Kidney (tissue), 13 donors: ENCODE measurements at regions not wholly inside any gene's neighbourhood (a gene's known extent, or its start where the extent isn't known, plus 50 kb on each side); places are given as distances from the start of the nearest gene placed in this dataset.

Experiments
- DNase-seq, 5 donors: peaks; one replicate each; pipeline ENCODE4 v3.0.0-alpha.2; 2013 to 2020
- FAIRE-seq: peaks from 2 replicates; lab custom pipeline; 2012; peaks lifted over from hg19 to GRCh38; lab: Jason Lieb, UNC
- H3K27ac ChIP-seq, 2 donors: one replicate each; pipeline ENCODE4 v1.7.0; 2013; ENCODE audit warnings: low read depth in 2 of 2, low read length in 2 of 2, inconsistent platforms in 1 of 2
- H3K27me3 ChIP-seq: one replicate; pipeline ENCODE4 v1.7.1; 2013; ENCODE audit warnings: low read length, inconsistent platforms; ENCODE audit not compliant: control insufficient read depth, insufficient read depth
- H3K36me3 ChIP-seq, 3 donors: one replicate each; pipeline versions ENCODE4 v1.7.0 to v1.7.1; 2013; ENCODE audit warnings: low read length in 3 of 3, control low read depth in 1 of 3, inconsistent platforms in 1 of 3; ENCODE audit not compliant: insufficient read depth in 3 of 3, control insufficient read depth in 2 of 3
- H3K4me1 ChIP-seq, 3 donors: one replicate each; pipeline versions ENCODE4 v1.7.0 to v1.7.1; 2013; ENCODE audit warnings: low read length in 3 of 3, inconsistent platforms in 1 of 3, low read depth in 1 of 3; ENCODE audit not compliant: control insufficient read depth in 2 of 3, insufficient read depth in 2 of 3
- H3K4me3 ChIP-seq, 3 donors: one replicate each; pipeline versions ENCODE4 v1.7.0 to v1.8.1; 2013; ENCODE audit warnings: low read length in 3 of 3, control low read depth in 1 of 3, inconsistent platforms in 1 of 3
- H3K9ac ChIP-seq, 3 donors: one replicate each; pipeline versions ENCODE4 v1.7.0 to v1.7.1; 2013; ENCODE audit warnings: low read length in 3 of 3, control low read depth in 1 of 3, inconsistent platforms in 1 of 3
- H3K9me3 ChIP-seq, 3 donors: one replicate each; pipeline versions ENCODE4 v1.7.0 to v1.7.1; 2013; ENCODE audit warnings: low read length in 3 of 3, control low read depth in 1 of 3, inconsistent platforms in 1 of 3; ENCODE audit not compliant: control insufficient read depth in 2 of 3, insufficient read depth in 1 of 3
- intact Hi-C: fragments of 100-400 bp; cut with DNase I; formaldehyde crosslinking; loops from one replicate; pipeline ENCODE4 v1.11.1; 2022
- TF ChIP-seq, protein P1 (sequence below): IDR thresholded peaks from 3 replicates; pipeline ENCODE4 v1.5.1; 2012; ENCODE audit warnings: mild to moderate bottlenecking, moderate library complexity, borderline replicate concordance; ENCODE audit not compliant: insufficient read depth; ENCODE audit errors: extremely low read depth
- donor health status: control.
- donor health status: control.
- donor health status: control.
- donor health status: control.
- donor health status: control.
- donor health status: DM: yes; HTN: yes; CAD: no.
- donor health status: Normal renal cell carcinoma (clear cell type).

DNA sequence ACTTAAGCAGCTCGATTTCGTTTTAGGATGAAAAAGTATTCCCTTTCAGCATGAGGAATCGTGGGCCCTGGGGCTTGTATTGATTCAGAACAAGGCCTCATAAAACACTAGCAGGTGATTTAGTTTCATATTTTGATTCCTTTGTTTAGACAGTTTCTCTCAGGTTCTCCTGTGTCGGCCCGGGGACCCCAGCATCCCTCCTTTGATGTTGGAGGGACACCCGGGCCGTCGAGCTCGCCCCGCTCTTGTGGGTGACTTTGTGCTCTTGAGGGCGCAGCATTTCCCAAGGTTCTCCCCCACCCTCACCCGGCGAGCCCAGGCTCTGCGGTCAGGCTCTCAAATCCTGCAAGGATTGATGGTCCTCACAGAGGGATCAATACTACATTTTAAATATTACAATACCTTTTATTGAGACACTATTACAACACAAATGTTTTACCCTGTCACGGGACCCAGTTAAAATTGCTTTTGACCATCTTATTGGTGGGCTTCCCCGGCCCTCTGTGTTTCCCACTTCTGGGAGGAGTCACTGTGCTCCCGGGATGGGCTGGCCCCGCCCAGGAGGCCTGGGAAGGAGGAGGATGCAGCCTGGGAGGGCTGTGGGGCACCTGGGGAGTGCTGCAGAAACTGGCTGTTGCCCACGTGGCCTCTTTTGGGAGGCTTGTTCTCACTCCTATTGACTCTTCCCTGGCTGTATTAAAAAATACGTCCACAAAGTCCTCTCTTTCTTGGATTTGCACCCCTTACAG, 222.6 kb downstream of the INSIG2 start:
- DNase-seq = peak; percentile 20 to 74 (median 49)
- intact Hi-C loops = no loop called here
- no peaks in the 10 kb centered on the region for H3K4me1 ChIP-seq
- H3K9me3 ChIP-seq = no peaks in the 10 kb centered on the region
- no peaks in the 10 kb centered on the region for H3K36me3 ChIP-seq
- TF ChIP-seq, protein P1, sequence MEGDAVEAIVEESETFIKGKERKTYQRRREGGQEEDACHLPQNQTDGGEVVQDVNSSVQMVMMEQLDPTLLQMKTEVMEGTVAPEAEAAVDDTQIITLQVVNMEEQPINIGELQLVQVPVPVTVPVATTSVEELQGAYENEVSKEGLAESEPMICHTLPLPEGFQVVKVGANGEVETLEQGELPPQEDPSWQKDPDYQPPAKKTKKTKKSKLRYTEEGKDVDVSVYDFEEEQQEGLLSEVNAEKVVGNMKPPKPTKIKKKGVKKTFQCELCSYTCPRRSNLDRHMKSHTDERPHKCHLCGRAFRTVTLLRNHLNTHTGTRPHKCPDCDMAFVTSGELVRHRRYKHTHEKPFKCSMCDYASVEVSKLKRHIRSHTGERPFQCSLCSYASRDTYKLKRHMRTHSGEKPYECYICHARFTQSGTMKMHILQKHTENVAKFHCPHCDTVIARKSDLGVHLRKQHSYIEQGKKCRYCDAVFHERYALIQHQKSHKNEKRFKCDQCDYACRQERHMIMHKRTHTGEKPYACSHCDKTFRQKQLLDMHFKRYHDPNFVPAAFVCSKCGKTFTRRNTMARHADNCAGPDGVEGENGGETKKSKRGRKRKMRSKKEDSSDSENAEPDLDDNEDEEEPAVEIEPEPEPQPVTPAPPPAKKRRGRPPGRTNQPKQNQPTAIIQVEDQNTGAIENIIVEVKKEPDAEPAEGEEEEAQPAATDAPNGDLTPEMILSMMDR = no peak
- peak overlapping the region; percentile 42 to 66 (median 52) for H3K4me3 ChIP-seq
- H3K27ac ChIP-seq = no peak overlapping the region
- no peaks in the 10 kb centered on the region for H3K27me3 ChIP-seq
- no peak overlapping the region for H3K9ac ChIP-seq
- FAIRE-seq = no peak

DNA sequence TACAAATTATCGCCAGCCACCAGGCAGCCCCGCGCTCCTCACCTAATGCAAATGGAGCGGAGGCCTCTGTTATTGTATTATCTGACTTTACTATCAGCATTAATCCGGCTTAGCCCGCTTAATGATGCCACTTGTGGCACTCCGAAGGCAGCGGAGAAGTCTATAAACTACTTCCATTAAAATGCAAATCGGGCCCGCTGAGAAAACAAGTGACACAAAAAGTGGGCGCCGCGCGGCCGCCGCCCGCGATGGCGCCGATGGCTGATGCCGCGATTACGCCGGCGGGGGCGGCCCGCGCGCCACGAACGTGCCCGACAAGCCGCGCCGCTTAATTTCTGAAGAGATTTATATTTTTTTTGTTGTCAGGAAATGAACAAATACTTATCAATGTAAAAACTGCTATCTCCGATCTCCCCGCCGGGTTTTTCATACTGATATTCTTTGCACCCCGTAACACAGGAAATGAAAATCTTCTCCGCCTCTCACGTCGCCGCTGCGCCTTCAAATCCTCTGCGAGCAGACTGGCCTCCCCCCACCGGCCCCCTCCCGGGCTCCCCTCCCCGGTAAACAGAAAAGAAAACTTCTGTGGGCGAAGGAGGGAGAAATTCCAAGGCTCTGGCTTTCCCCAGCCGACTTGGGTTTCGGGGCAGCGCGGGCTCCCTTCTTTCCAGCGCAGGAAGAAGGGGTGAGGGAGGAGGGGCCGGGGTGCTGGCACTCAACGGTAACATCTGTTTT, 221.8 kb downstream of the INSIG2 start:
- Histone ChIP-seq H3K4me1 (no peaks in the 10 kb centered on the region), H3K27ac (no peak overlapping the region), H3K9me3 (no peaks in the 10 kb centered on the region), H3K9ac (peak overlapping the region in 2 of 3 donors; percentile 55 to 58), H3K36me3 (no peaks in the 10 kb centered on the region), H3K4me3 (peak overlapping the region; percentile 66 to 70 (median 70)), H3K27me3 (no peaks in the 10 kb centered on the region)
- intact Hi-C loops = no loop called here
- FAIRE-seq = no peak
- TF ChIP-seq, protein P1 = no peak
- peak; percentile 65 to 78 (median 72) for DNase-seq

DNA sequence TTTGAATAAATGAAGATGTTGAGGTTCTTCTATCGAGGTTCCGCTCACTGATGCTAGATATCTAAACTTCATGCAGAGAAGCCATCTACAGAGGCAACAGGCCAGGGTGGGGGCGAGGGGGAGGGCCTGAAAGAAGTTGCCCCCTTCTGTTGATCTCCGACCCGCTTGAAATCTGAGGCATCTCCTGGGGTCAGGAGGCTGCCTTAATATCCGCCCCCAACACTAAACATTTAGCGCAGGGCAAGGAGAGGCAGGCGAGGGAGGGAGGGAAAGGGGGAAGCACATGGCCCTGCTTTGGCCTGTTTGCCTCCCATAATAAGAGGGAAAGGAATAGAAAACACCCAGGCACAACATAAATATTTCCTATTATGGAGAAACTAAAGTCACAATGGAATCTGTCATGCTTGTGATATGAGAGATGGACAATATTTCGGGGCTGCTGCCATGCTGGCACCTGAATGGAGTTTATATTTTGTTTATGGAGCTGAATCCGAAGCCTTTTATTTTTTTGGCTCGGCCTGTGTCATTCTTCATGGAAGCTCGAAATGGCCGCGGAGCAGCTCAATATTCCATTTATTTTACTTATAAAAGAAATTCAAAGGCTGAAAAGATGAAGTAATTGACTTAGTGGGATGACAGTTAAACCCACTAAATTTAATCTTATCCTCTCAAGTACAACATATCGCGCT, 221.1 kb downstream of the INSIG2 start:
- Histone ChIP-seq H3K27ac (no peak overlapping the region), H3K9ac (peak overlapping the region in 2 of 3 donors; percentile 55 to 58), H3K4me1 (no peaks in the 10 kb centered on the region), H3K4me3 (peak overlapping the region; percentile 66 to 70 (median 70)), H3K36me3 (no peaks in the 10 kb centered on the region), H3K9me3 (no peaks in the 10 kb centered on the region), H3K27me3 (no peaks in the 10 kb centered on the region)
- FAIRE-seq = no peak
- TF ChIP-seq, protein P1 = no peak
- peak in 4 of 5 donors; percentile 17 to 71 (median 44) for DNase-seq
- intact Hi-C loops = no loop called here
